ENCODE measurements at regions not wholly inside any gene's neighbourhood (a gene's known extent, or its start where the extent isn't known, plus 50 kb on each side); places are given as distances from the start of the nearest gene placed in this dataset.
A peak's percentile ranks its signal among the peaks of the same experiment; 100 is the strongest.

DNA sequence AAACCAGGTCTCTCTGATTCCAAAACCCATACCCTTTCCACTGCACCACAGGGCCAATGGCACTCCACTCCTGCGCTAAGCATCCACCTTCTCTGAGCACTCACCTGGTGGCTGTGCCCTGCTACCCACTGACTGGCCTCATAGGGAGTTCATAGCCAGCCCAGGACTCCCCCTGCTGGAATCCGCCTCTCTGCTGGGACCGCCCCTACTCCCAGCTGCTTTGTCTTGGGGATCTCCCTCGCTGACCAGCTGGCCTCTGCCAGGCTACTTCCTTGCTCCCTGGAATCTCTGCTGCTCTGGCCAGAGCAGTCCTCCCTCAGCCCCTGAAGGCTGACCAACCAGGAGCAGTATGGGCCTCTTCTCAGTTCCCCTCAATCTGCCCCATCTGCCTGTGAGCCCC, 129.7 kb downstream of the FAXC start:
- no peak overlapping the region for H3K27ac ChIP-seq (ENCODE audit: low read depth, low read length)
- no peak overlapping the region for H3K4me3 ChIP-seq (ENCODE audit: low read depth, low read length)
- no peaks in the 10 kb centered on the region for H3K27me3 ChIP-seq (ENCODE audit: control insufficient read depth, insufficient read depth, low read length)
- ChIA-PET POLR2A (no interaction called here), CTCF (no interaction called here)
- DNase-seq (ENCODE audit: low read depth, low spot score), result no peak
- TF ChIP-seq, protein P1, sequence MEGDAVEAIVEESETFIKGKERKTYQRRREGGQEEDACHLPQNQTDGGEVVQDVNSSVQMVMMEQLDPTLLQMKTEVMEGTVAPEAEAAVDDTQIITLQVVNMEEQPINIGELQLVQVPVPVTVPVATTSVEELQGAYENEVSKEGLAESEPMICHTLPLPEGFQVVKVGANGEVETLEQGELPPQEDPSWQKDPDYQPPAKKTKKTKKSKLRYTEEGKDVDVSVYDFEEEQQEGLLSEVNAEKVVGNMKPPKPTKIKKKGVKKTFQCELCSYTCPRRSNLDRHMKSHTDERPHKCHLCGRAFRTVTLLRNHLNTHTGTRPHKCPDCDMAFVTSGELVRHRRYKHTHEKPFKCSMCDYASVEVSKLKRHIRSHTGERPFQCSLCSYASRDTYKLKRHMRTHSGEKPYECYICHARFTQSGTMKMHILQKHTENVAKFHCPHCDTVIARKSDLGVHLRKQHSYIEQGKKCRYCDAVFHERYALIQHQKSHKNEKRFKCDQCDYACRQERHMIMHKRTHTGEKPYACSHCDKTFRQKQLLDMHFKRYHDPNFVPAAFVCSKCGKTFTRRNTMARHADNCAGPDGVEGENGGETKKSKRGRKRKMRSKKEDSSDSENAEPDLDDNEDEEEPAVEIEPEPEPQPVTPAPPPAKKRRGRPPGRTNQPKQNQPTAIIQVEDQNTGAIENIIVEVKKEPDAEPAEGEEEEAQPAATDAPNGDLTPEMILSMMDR (IDR thresholded peaks at IDR 0.05; ENCODE audit: low read depth, low read length), result peak; percentile 19; the same call in 1 of the 2 replicates
- no peaks in the 10 kb centered on the region for H3K9me3 ChIP-seq (ENCODE audit: control insufficient read depth, insufficient read depth, low read length)

DNA sequence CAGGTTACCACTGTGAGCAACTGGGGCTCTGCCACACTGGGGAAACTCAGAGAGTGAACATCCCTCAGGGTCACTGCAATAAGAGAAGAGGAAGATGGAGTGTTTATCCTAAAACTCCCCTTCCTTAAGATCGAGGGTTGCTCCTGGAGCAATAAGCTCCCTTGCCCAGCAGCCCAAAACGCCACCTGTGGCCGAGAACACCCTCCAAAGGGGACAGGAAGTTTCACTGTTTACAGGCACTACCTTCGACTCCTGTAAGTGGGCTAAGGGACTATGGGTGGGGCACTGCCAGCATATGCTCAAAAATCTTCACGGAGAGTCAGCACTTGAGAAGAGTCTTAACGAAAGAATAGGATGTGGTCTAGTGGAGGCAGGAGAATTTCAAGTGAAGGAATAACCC, 132.5 kb downstream of the FAXC start:
- TF ChIP-seq, protein P1 (IDR thresholded peaks at IDR 0.05; ENCODE audit: low read depth, low read length), result no peak
- no peaks in the 10 kb centered on the region for H3K9me3 ChIP-seq (ENCODE audit: control insufficient read depth, insufficient read depth, low read length)
- POLR2A ChIA-PET, result no interaction called here
- no peak overlapping the region for H3K27ac ChIP-seq (ENCODE audit: low read depth, low read length)
- no peak for DNase-seq (ENCODE audit: low read depth, low spot score)
- no peak overlapping the region for H3K4me3 ChIP-seq (ENCODE audit: low read depth, low read length)
- CTCF ChIA-PET, result no interaction called here
- no peaks in the 10 kb centered on the region for H3K27me3 ChIP-seq (ENCODE audit: control insufficient read depth, insufficient read depth, low read length)

DNA sequence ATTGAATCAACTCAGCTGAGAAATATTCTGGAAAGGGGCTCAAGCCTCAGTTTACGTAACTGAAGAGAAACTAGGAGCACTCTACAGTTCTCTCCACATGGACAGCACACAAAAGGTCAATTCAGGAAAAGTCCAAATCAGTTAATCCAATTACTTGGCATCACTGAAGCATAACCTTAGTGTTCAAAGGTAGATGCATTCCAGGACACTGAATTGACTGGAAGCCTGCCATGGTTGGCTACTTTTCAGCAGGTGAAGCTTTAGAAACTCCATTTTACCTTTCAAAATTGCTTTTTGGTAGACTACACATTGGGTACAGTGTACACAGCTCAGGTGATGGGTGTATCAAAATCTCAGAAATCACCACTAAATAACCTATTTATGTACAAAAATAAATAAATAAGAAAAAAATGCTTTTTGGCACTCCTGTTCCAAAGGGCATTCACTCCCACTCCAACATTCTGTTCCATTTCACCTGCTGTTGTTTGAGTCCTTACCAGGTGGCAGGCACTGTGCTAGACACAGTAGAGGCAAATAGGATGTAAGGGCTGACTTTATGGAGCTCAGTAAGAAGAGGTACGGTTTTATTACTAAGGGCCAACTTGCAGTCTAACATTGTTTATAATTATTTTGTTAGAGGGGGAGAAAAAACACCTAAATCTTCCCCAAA, 153.4 kb downstream of the FAXC start:
- ChIA-PET POLR2A (no interaction called here), CTCF (no interaction called here)

DNA sequence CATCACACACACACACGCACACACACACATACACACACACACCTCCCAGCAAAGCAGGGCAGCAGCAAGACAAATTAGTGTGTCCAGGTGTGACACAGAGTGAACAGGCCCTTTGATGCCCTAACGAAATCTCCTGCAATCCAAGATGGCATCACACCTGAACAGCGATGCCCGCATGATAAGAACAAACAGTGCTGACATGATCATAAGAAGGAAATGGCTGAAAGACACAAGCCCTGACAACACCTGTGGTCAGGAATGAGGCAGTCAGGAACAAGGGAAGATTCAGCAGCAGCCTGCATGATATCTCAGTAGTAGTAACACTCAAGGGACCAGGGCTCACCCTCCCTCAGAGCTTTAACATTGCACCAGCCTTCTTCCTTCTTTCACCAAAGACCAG, 156.9 kb downstream of the FAXC start:
- no peak for DNase-seq (ENCODE audit: low read depth, low spot score)
- no peaks in the 10 kb centered on the region for H3K27me3 ChIP-seq (ENCODE audit: control insufficient read depth, insufficient read depth, low read length)
- no peaks in the 10 kb centered on the region for H3K9me3 ChIP-seq (ENCODE audit: control insufficient read depth, insufficient read depth, low read length)
- ChIA-PET POLR2A (no interaction called here), CTCF (no interaction called here)
- TF ChIP-seq, protein P1 (IDR thresholded peaks at IDR 0.05; ENCODE audit: low read depth, low read length), result no peak
- no peak overlapping the region for H3K4me3 ChIP-seq (ENCODE audit: low read depth, low read length)
- no peak overlapping the region for H3K27ac ChIP-seq (ENCODE audit: low read depth, low read length)

More for the DNA sequence above, 153.4 kb downstream of the FAXC start:
- Histone ChIP-seq H3K27me3 (ENCODE audit: control insufficient read depth, insufficient read depth, low read length) (no peaks in the 10 kb centered on the region), H3K4me3 (ENCODE audit: low read depth, low read length) (no peak overlapping the region), H3K27ac (ENCODE audit: low read depth, low read length) (no peak overlapping the region), H3K9me3 (ENCODE audit: control insufficient read depth, insufficient read depth, low read length) (no peaks in the 10 kb centered on the region)
- DNase-seq (ENCODE audit: low read depth, low spot score), result no peak
- TF ChIP-seq, protein P1 (IDR thresholded peaks at IDR 0.05; ENCODE audit: low read depth, low read length), result no peak

DNA sequence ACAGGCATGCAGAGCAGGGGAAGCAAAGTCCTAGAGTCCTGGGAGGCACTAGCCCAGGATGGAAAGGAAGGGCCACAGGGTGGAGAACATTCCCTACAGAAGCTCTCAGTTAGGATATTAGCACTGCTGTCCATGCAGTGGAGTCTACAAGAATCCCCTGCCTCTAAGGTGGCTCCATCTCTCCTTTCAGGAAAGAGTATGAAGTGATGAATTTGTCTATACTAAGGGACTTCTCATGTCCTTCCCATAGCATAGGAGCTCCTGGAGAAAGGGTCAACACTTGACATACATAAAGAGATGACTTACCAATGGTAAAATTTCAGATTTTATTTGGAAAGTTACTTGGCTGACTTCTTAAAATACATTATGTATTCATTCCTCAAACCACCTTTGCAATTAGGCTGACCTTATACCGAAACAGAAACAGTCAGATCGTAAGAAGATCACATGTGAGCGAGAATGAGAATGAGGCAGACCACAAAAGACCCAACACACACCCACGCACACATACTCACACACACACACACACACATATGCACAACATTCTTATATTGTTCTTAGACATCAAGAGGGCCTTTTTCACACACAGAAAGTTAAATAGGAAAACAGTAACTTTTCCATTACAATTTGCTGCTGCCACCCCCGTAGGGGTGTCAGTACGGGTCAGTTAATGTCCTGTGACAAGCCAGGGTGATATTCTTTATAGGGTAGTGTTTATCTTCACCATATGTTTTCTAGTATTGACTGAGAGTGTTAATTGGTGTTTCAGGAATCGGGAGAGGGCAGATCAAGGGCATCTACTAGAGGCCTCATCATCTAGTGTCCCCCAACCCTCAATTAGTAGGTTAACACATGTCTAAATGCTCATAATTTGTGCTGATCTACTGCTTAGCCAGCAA, 159.4 kb downstream of the FAXC start:
- no peak overlapping the region for H3K4me3 ChIP-seq (ENCODE audit: low read depth, low read length)
- POLR2A ChIA-PET, result no interaction called here
- H3K9me3 ChIP-seq (ENCODE audit: control insufficient read depth, insufficient read depth, low read length), result no peaks in the 10 kb centered on the region
- H3K27me3 ChIP-seq (ENCODE audit: control insufficient read depth, insufficient read depth, low read length), result no peaks in the 10 kb centered on the region
- TF ChIP-seq, protein P1 (IDR thresholded peaks at IDR 0.05; ENCODE audit: low read depth, low read length), result no peak
- CTCF ChIA-PET, result interaction anchor here (0.5 kb wide), 1 partner anchor 69 kb away, joined by 3 read pairs; no protein-coding TSS in a partner anchor
- DNase-seq (ENCODE audit: low read depth, low spot score), result no peak
- H3K27ac ChIP-seq (ENCODE audit: low read depth, low read length), result no peak overlapping the region
